ENCODE measurements at regions not wholly inside any gene's neighbourhood (a gene's known extent, or its start where the extent isn't known, plus 50 kb on each side); places are given as distances from the start of the nearest gene placed in this dataset.
A peak's percentile ranks its signal among the peaks of the same experiment; 100 is the strongest.

DNA sequence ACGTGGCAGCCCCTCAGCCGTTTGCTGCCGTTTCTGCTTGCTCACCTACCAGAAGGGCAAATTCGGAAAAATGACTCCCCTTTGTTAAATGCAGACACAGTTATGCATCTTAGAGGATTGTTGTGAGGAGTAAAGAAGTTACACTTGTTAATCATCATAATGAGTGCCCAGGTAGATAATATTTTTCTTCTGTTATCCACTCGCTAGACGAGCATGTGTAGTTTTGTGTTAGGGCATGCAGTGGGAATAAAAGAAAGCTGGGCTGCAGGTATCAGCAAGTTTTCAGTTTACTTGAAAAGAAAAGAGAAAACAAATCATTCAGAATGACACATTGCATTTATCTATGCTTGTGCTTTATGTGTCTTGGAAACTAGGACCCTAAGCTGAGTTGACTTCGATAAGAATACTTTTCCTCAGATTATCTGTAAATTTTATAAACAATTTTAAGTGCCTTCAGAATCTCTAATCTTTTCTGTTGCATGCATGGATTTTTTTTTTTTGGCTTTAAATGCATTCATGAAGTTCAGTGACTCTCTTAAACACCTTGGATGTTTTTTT lies 365.3 kb downstream of the QKI start (continued):
- TF ChIP-seq, protein P1, sequence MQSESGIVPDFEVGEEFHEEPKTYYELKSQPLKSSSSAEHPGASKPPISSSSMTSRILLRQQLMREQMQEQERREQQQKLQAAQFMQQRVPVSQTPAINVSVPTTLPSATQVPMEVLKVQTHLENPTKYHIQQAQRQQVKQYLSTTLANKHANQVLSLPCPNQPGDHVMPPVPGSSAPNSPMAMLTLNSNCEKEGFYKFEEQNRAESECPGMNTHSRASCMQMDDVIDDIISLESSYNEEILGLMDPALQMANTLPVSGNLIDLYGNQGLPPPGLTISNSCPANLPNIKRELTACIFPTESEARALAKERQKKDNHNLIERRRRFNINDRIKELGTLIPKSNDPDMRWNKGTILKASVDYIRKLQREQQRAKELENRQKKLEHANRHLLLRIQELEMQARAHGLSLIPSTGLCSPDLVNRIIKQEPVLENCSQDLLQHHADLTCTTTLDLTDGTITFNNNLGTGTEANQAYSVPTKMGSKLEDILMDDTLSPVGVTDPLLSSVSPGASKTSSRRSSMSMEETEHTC (IDR thresholded peaks at IDR 0.05), result no peak
- no peak for TF ChIP-seq SP2 (IDR thresholded peaks at IDR 0.05; ENCODE audit: extremely low read depth, low read depth, low read length, poor library complexity, severe bottlenecking)
- no peak for TF ChIP-seq RBBP5 (IDR thresholded peaks at IDR 0.05; ENCODE audit: borderline replicate concordance, insufficient read depth, low read length, poor library complexity, severe bottlenecking)
- no peak for TF ChIP-seq ZNF121 (CRISPR knock-in tag; conservative IDR thresholded peaks at IDR 0.05)
- no peak for TF ChIP-seq NR2C2 (CRISPR knock-in tag; IDR thresholded peaks at IDR 0.05)
- TF ChIP-seq NR2C2 (tag; IDR thresholded peaks at IDR 0.05), result no peak
- TF ChIP-seq STAG1 (CRISPR knock-in tag; IDR thresholded peaks at IDR 0.05; ENCODE audit: borderline replicate concordance), result no peak
- no peak for TF ChIP-seq ARHGAP35 (IDR thresholded peaks at IDR 0.05; ENCODE audit: partially characterized antibody)
- TF ChIP-seq MYBL2 (IDR thresholded peaks at IDR 0.05; ENCODE audit: low read depth), result no peak
- no peak for TF ChIP-seq MYBL2 (CRISPR knock-in tag; IDR thresholded peaks at IDR 0.05; ENCODE audit: borderline replicate concordance)
- no peak for TF ChIP-seq ZNF143 (CRISPR knock-in tag; IDR thresholded peaks at IDR 0.05)
- no peak for TF ChIP-seq MBD2 (IDR thresholded peaks at IDR 0.05; ENCODE audit: borderline replicate concordance, low read depth)
- peak in 1 of 2 experiments; percentile 88; a peak in 2 of 4 replicates for TF ChIP-seq FOXA3 (CRISPR knock-in tag; conservative IDR thresholded peaks at IDR 0.05 in 1 of 2, IDR thresholded peaks at IDR 0.05 in 1 of 2)
- TF ChIP-seq MEIS2 (IDR thresholded peaks at IDR 0.05; ENCODE audit: partially characterized antibody), result peak; percentile 88
- TF ChIP-seq RAD21 (CRISPR knock-in tag; conservative IDR thresholded peaks at IDR 0.05 in 1 of 2, IDR thresholded peaks at IDR 0.05 in 1 of 2), result no peak
- no peak for TF ChIP-seq ATF1 (CRISPR knock-in tag; IDR thresholded peaks at IDR 0.05)
- no peak for TF ChIP-seq ATF1 (tag; IDR thresholded peaks at IDR 0.05)
- no peak for TF ChIP-seq DNMT1 (IDR thresholded peaks at IDR 0.05)
- TF ChIP-seq, protein P2, sequence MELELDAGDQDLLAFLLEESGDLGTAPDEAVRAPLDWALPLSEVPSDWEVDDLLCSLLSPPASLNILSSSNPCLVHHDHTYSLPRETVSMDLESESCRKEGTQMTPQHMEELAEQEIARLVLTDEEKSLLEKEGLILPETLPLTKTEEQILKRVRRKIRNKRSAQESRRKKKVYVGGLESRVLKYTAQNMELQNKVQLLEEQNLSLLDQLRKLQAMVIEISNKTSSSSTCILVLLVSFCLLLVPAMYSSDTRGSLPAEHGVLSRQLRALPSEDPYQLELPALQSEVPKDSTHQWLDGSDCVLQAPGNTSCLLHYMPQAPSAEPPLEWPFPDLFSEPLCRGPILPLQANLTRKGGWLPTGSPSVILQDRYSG (tag; conservative IDR thresholded peaks at IDR 0.05; ENCODE audit: low read depth), result no peak
- TF ChIP-seq, protein P3, sequence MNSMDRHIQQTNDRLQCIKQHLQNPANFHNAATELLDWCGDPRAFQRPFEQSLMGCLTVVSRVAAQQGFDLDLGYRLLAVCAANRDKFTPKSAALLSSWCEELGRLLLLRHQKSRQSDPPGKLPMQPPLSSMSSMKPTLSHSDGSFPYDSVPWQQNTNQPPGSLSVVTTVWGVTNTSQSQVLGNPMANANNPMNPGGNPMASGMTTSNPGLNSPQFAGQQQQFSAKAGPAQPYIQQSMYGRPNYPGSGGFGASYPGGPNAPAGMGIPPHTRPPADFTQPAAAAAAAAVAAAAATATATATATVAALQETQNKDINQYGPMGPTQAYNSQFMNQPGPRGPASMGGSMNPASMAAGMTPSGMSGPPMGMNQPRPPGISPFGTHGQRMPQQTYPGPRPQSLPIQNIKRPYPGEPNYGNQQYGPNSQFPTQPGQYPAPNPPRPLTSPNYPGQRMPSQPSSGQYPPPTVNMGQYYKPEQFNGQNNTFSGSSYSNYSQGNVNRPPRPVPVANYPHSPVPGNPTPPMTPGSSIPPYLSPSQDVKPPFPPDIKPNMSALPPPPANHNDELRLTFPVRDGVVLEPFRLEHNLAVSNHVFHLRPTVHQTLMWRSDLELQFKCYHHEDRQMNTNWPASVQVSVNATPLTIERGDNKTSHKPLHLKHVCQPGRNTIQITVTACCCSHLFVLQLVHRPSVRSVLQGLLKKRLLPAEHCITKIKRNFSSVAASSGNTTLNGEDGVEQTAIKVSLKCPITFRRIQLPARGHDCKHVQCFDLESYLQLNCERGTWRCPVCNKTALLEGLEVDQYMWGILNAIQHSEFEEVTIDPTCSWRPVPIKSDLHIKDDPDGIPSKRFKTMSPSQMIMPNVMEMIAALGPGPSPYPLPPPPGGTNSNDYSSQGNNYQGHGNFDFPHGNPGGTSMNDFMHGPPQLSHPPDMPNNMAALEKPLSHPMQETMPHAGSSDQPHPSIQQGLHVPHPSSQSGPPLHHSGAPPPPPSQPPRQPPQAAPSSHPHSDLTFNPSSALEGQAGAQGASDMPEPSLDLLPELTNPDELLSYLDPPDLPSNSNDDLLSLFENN (IDR thresholded peaks at IDR 0.05; ENCODE audit: low read depth in 2 of 2, low read length in 2 of 2), result no peak

Data from K562 (cell line).